Right atrium auricular region (tissue), 2 donors: ENCODE measurements at regions not wholly inside any gene's neighbourhood (a gene's known extent, or its start where the extent isn't known, plus 50 kb on each side); places are given as distances from the start of the nearest gene placed in this dataset.
"Not testable (repeated sequence)": the region's sequence is repeated elsewhere in the genome, so short reads cannot be mapped to it uniquely, and the experiment has no call there.

Experiments
- DNase-seq: peaks from one replicate; pipeline ENCODE4 v3.0.0-alpha.2; 2019; ENCODE audit warnings: low spot score
- H3K27ac ChIP-seq, 2 donors: fragments of 200-600 bp; sonication (generic); 1 replicate in 1 of 2; 2 replicates in 1 of 2; pipeline ENCODE4 v1.5.1; 2016 to 2019
- H3K27me3 ChIP-seq, 2 donors: fragments of 200-600 bp; sonication (generic); one replicate each; pipeline versions ENCODE4 v1.5.1 to v1.6.0; 2017 to 2019
- H3K36me3 ChIP-seq: fragments of 200-600 bp; sonication (generic); one replicate; pipeline ENCODE4 v1.5.1; 2016
- H3K4me1 ChIP-seq, 2 donors: fragments of 200-600 bp; sonication (generic); one replicate each; pipeline versions ENCODE4 v1.5.1 to v1.6.0; 2017 to 2019
- H3K4me3 ChIP-seq, 2 donors: fragments of 200-600 bp; sonication (generic); 1 replicate in 1 of 2; 2 replicates in 1 of 2; pipeline ENCODE4 v1.5.1; 2017 to 2019; ENCODE audit warnings: mild to moderate bottlenecking in 1 of 2, moderate library complexity in 1 of 2
- H3K9me3 ChIP-seq, 2 donors: fragments of 200-600 bp; sonication (generic); one replicate each; pipeline ENCODE4 v1.5.1; 2019
- CTCF ChIP-seq, 2 donors: fragments of 200-600 bp; sonication (generic); IDR thresholded peaks; one replicate each; pipeline ENCODE4 v1.5.1; 2019; ENCODE audit warnings: antibody characterized with exemption in 2 of 2

- H3K27me3 ChIP-seq, result no peaks in the 10 kb centered on the region
- peaks cover 0 to 11% of the 10 kb centered on the region in 2 donors for H3K9me3 ChIP-seq
- no peak overlapping the region for H3K27ac ChIP-seq
- TF ChIP-seq CTCF (IDR thresholded peaks at IDR 0.05), result no peak
- no peak overlapping the region for H3K4me3 ChIP-seq
- no peak for DNase-seq
- no peaks in the 10 kb centered on the region for H3K36me3 ChIP-seq
- H3K4me1 ChIP-seq, result peaks cover 0 to 6% of the 10 kb centered on the region in 2 donors
Measured at GRCh38 chr5:126126574-126126973, 296.6 kb upstream of the GRAMD2B start.

GRCh38 chr5:126127371-126127770, 295.8 kb upstream of the GRAMD2B start:
- DNase-seq, H3K4me3 ChIP-seq, H3K27ac ChIP-seq, H3K36me3 ChIP-seq, H3K4me1 ChIP-seq, H3K27me3 ChIP-seq: not testable (repeated sequence)
- H3K9me3 ChIP-seq, result peaks cover 0 to 13% of the 10 kb centered on the region in 2 donors

GRCh38 chr5:126129431-126129830, 293.8 kb upstream of the GRAMD2B start:
- H3K4me3 ChIP-seq, result no peak overlapping the region
- H3K27ac ChIP-seq, result no peak overlapping the region
- DNase-seq, result no peak
- no peaks in the 10 kb centered on the region for H3K36me3 ChIP-seq
- no peaks in the 10 kb centered on the region for H3K4me1 ChIP-seq
- no peak for TF ChIP-seq CTCF (IDR thresholded peaks at IDR 0.05)
- no peaks in the 10 kb centered on the region for H3K27me3 ChIP-seq
- peaks cover 0 to 13% of the 10 kb centered on the region in 2 donors for H3K9me3 ChIP-seq

- no peaks in the 10 kb centered on the region for H3K36me3 ChIP-seq
- no peak overlapping the region for H3K4me3 ChIP-seq
- no peak for TF ChIP-seq CTCF (IDR thresholded peaks at IDR 0.05)
- peaks cover 0 to 13% of the 10 kb centered on the region in 2 donors for H3K9me3 ChIP-seq
- H3K4me1 ChIP-seq, result no peaks in the 10 kb centered on the region
- no peak for DNase-seq
- H3K27me3 ChIP-seq, result no peaks in the 10 kb centered on the region
- H3K27ac ChIP-seq, result no peak overlapping the region
Measured at GRCh38 chr5:126133424-126133823, 289.8 kb upstream of the GRAMD2B start.

GRCh38 chr5:126137891-126138280, 285.3 kb upstream of the GRAMD2B start:
- no peaks in the 10 kb centered on the region for H3K9me3 ChIP-seq
- no peaks in the 10 kb centered on the region for H3K27me3 ChIP-seq
- DNase-seq, result no peak
- H3K36me3 ChIP-seq, result no peaks in the 10 kb centered on the region
- no peak overlapping the region for H3K27ac ChIP-seq
- no peak for TF ChIP-seq CTCF (IDR thresholded peaks at IDR 0.05)
- no peaks in the 10 kb centered on the region for H3K4me1 ChIP-seq
- H3K4me3 ChIP-seq, result no peak overlapping the region

- Histone ChIP-seq H3K27ac (no peak overlapping the region), H3K36me3 (no peaks in the 10 kb centered on the region), H3K9me3 (no peaks in the 10 kb centered on the region), H3K4me3 (no peak overlapping the region), H3K4me1 (no peaks in the 10 kb centered on the region), H3K27me3 (no peaks in the 10 kb centered on the region)
- no peak for TF ChIP-seq CTCF (IDR thresholded peaks at IDR 0.05)
- no peak for DNase-seq
Measured at GRCh38 chr5:126138281-126138931, 284.8 kb upstream of the GRAMD2B start.
